GM12891 (cell line): ENCODE measurements at regions not wholly inside any gene's neighbourhood (a gene's known extent, or its start where the extent isn't known, plus 50 kb on each side); places are given as distances from the start of the nearest gene placed in this dataset.

Experiments used
- PAX5 ChIP-seq: IDR thresholded peaks from 2 replicates; pipeline ENCODE4 v1.6.1; 2011; ENCODE audit warnings: low read length, moderate library complexity, mild to moderate bottlenecking; ENCODE audit not compliant: insufficient read depth, severe bottlenecking
- POLR2A ChIP-seq: IDR thresholded peaks from 2 replicates; pipeline ENCODE4 v1.6.1; 2011; ENCODE audit warnings: low read depth, low read length, control low read depth
- POLR2AphosphoS5 ChIP-seq: IDR thresholded peaks from 2 replicates; pipeline ENCODE4 v1.6.1; 2011; ENCODE audit warnings: low read depth, low read length, control low read depth
- POU2F2 ChIP-seq: IDR thresholded peaks from 2 replicates; pipeline ENCODE4 v1.6.1; 2011; ENCODE audit warnings: low read depth, mild to moderate bottlenecking, control low read depth, low read length, moderate library complexity
- SPI1 ChIP-seq: IDR thresholded peaks from 2 replicates; pipeline ENCODE4 v1.6.1; 2011; ENCODE audit warnings: low read depth, low read length, control low read depth
- TAF1 ChIP-seq: IDR thresholded peaks from 2 replicates; pipeline ENCODE4 v1.6.1; 2011; ENCODE audit warnings: low read depth, low read length, control low read depth

DNA sequence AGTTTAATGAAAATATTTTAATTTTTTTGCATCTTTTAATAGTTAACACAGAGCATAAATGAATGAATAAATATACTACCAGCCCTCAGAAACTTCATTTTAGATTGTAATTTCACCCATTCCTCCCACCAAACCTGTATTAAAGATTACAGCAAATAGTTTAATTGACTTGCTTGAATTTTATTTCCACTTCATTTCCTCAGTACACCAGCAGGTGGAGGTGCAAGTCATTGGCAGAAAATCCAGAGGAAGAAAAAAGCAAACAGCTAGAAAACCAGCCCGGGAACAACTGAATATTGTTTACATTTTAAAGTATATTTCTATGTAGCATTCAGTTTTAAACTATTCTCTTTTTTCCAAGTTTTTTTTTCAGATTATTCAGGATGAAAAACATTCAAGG is 177.8 kb downstream of the OLFM4 start:
- TF ChIP-seq POLR2A: no peak
- no peak for TF ChIP-seq TAF1
- no peak for TF ChIP-seq POLR2AphosphoS5
- TF ChIP-seq PAX5: no peak
- TF ChIP-seq SPI1: no peak
- TF ChIP-seq POU2F2: no peak
